HepG2 (cell line): ENCODE measurements at regions not wholly inside any gene's neighbourhood (a gene's known extent, or its start where the extent isn't known, plus 50 kb on each side); places are given as distances from the start of the nearest gene placed in this dataset.

ENCODE experiments used
- CHD2 ChIP-seq: IDR thresholded peaks from 2 replicates; pipeline ENCODE4 v1.6.1; 2011; ENCODE audit warnings: low read depth, low read length, improper control_type of control experiment
- ELK4 ChIP-seq: sonication (generic); formaldehyde crosslinking; IDR thresholded peaks from 2 replicates; pipeline ENCODE4 v1.9.0; 2021; ENCODE audit warnings: missing genetic modification reagents, borderline replicate concordance
- PAF1 ChIP-seq: IDR thresholded peaks from 2 replicates; pipeline ENCODE4 v1.6.1; 2016; ENCODE audit warnings: missing genetic modification reagents, missing compliant biosample characterization
- ZBTB8A ChIP-seq: sonication (generic); formaldehyde crosslinking; IDR thresholded peaks from 2 replicates; pipeline ENCODE4 v1.4.0; 2020; ENCODE audit warnings: mild to moderate bottlenecking, low read depth, missing genetic modification reagents, borderline replicate concordance
- ZFX ChIP-seq: sonication (generic); formaldehyde crosslinking; IDR thresholded peaks from 2 replicates; pipeline ENCODE4 v1.4.0; 2020; ENCODE audit warnings: mild to moderate bottlenecking, low read depth, missing genetic modification reagents, moderate library complexity
- ZNF556 ChIP-seq: sonication (generic); formaldehyde crosslinking; IDR thresholded peaks from 2 replicates; pipeline ENCODE4 v1.4.0; 2020; ENCODE audit warnings: mild to moderate bottlenecking, missing genetic modification reagents, borderline replicate concordance
- TF ChIP-seq, protein P1 (sequence below): IDR thresholded peaks from 2 replicates; pipeline ENCODE4 v1.6.1; 2012; ENCODE audit warnings: inconsistent platforms

DNA sequence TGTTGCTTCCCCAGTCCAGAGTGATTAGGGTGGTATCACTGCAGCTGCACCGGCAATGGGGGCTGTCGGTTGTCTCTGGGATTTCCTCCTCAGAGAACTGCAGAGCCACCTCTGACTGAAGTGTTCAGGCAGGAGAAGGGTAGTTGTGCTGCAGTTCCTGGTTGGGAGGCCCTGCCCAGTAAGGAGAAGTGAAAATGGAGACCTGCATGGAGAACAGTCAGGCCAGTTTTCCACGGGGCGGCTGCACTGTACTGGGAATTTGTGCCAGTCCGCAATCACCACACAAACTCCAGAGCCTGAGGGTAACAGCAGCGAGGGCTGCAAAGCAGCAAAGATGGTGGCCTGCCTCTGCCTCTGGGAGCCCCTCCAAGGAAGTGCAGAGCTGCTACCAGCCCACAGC is 58.1 kb upstream of the CCDC190 start:
- TF ChIP-seq ZFX (CRISPR knock-in tag) (no peak), ELK4 (CRISPR knock-in tag) (no peak), PAF1 (CRISPR knock-in tag) (no peak), ZBTB8A (no peak), ZNF556 (no peak), CHD2 (no peak)
- TF ChIP-seq, protein P1, sequence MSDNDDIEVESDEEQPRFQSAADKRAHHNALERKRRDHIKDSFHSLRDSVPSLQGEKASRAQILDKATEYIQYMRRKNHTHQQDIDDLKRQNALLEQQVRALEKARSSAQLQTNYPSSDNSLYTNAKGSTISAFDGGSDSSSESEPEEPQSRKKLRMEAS: no peak
